ENCODE measurements at regions not wholly inside any gene's neighbourhood (a gene's known extent, or its start where the extent isn't known, plus 50 kb on each side); places are given as distances from the start of the nearest gene placed in this dataset.

- no peak for DNase-seq
- no peaks in the 10 kb centered on the region for H3K27me3 ChIP-seq (ENCODE audit: control insufficient read depth in 1 of 2, insufficient read depth in 1 of 2, low read length in 2 of 2)
- no peak overlapping the region for H3K4me3 ChIP-seq (ENCODE audit: insufficient read depth in 1 of 2, low read depth in 1 of 2, low read length in 2 of 2)
- no peak overlapping the region for H2BK15ac ChIP-seq (ENCODE audit: low read depth, poor library complexity, severe bottlenecking)
- no peaks in the 10 kb centered on the region for H3K79me1 ChIP-seq (replicated peaks; ENCODE audit: low read length, poor library complexity, severe bottlenecking)
- H3K36me3 ChIP-seq (ENCODE audit: control insufficient read depth in 1 of 2, insufficient read depth in 2 of 2, low read depth in 1 of 2, low read length in 2 of 2) = no peaks in the 10 kb centered on the region
- no peaks in the 10 kb centered on the region for H3K9me3 ChIP-seq (ENCODE audit: control insufficient read depth, low read length)
- no peak overlapping the region for H3K18ac ChIP-seq (ENCODE audit: low read depth in 1 of 2, low read length in 2 of 2)
- no peak overlapping the region for H2BK120ac ChIP-seq (ENCODE audit: low read depth, low read length)
- H3K14ac ChIP-seq (ENCODE audit: low read length in 2 of 2) = no peak overlapping the region
- no peak overlapping the region for H3K23ac ChIP-seq (ENCODE audit: low read length in 2 of 2)
- H2BK12ac ChIP-seq (ENCODE audit: low read length in 2 of 2) = no peak overlapping the region
- no peak overlapping the region for H2AK5ac ChIP-seq (ENCODE audit: low read length, severe bottlenecking)
- no peaks in the 10 kb centered on the region for H3K4me1 ChIP-seq (ENCODE audit: control insufficient read depth, insufficient read depth, low read depth, low read length)
- H2BK5ac ChIP-seq (ENCODE audit: low read depth, low read length, poor library complexity, severe bottlenecking) = no peak overlapping the region
- H3K27ac ChIP-seq (ENCODE audit: low read length, poor library complexity, severe bottlenecking) = no peak overlapping the region
- no peak overlapping the region for H3K9ac ChIP-seq (ENCODE audit: low read length)
- H4K91ac ChIP-seq (ENCODE audit: low read length) = no peak overlapping the region
- no peak overlapping the region for H4K8ac ChIP-seq (ENCODE audit: low read length)
- H2AFZ ChIP-seq (ENCODE audit: low read depth, low read length) = no peak overlapping the region
- no peak overlapping the region for H3K4me2 ChIP-seq (ENCODE audit: low read length, poor library complexity, severe bottlenecking)
- no peak overlapping the region for H3K4ac ChIP-seq (ENCODE audit: low read depth in 1 of 2, low read length in 2 of 2)
Measured at GRCh38 chr1:190599670-190600069, 122.0 kb upstream of the BRINP3 start.

- Histone ChIP-seq H3K9me3 (ENCODE audit: control insufficient read depth, low read length) (no peaks in the 10 kb centered on the region), H3K36me3 (ENCODE audit: control insufficient read depth in 1 of 2, insufficient read depth in 2 of 2, low read depth in 1 of 2, low read length in 2 of 2) (no peaks in the 10 kb centered on the region), H3K18ac (ENCODE audit: low read depth in 1 of 2, low read length in 2 of 2) (no peak overlapping the region), H4K8ac (ENCODE audit: low read length) (no peak overlapping the region), H2AK5ac (ENCODE audit: low read length, severe bottlenecking) (no peak overlapping the region), H3K9ac (ENCODE audit: low read length) (no peak overlapping the region), H2BK15ac (ENCODE audit: low read depth, poor library complexity, severe bottlenecking) (no peak overlapping the region), H3K4me2 (ENCODE audit: low read length, poor library complexity, severe bottlenecking) (no peak overlapping the region), H3K14ac (ENCODE audit: low read length in 2 of 2) (no peak overlapping the region), H3K23ac (ENCODE audit: low read length in 2 of 2) (no peak overlapping the region), H3K4me1 (ENCODE audit: control insufficient read depth, insufficient read depth, low read depth, low read length) (no peaks in the 10 kb centered on the region), H3K4me3 (ENCODE audit: insufficient read depth in 1 of 2, low read depth in 1 of 2, low read length in 2 of 2) (no peak overlapping the region), H4K91ac (ENCODE audit: low read length) (no peak overlapping the region), H2BK5ac (ENCODE audit: low read depth, low read length, poor library complexity, severe bottlenecking) (no peak overlapping the region), H3K79me1 (replicated peaks; ENCODE audit: low read length, poor library complexity, severe bottlenecking) (no peaks in the 10 kb centered on the region), H2AFZ (ENCODE audit: low read depth, low read length) (no peak overlapping the region), H2BK120ac (ENCODE audit: low read depth, low read length) (no peak overlapping the region), H3K27ac (ENCODE audit: low read length, poor library complexity, severe bottlenecking) (no peak overlapping the region), H3K27me3 (ENCODE audit: control insufficient read depth in 1 of 2, insufficient read depth in 1 of 2, low read length in 2 of 2) (no peaks in the 10 kb centered on the region), H2BK12ac (ENCODE audit: low read length in 2 of 2) (no peak overlapping the region), H3K4ac (ENCODE audit: low read depth in 1 of 2, low read length in 2 of 2) (no peak overlapping the region)
- 67% methylated on average over 3 of the region's 3 CpGs for WGBS
- no peak for DNase-seq
Measured at GRCh38 chr1:190602325-190602724, 124.7 kb upstream of the BRINP3 start.

GRCh38 chr1:190608282-190608681, 130.6 kb upstream of the BRINP3 start:
- H2AK5ac ChIP-seq (ENCODE audit: low read length, severe bottlenecking) = no peak overlapping the region
- no peak overlapping the region for H3K4me3 ChIP-seq (ENCODE audit: insufficient read depth in 1 of 2, low read depth in 1 of 2, low read length in 2 of 2)
- no peak overlapping the region for H2BK12ac ChIP-seq (ENCODE audit: low read length in 2 of 2)
- H3K18ac ChIP-seq (ENCODE audit: low read depth in 1 of 2, low read length in 2 of 2) = no peak overlapping the region
- no peak for DNase-seq
- H2AFZ ChIP-seq (ENCODE audit: low read depth, low read length) = no peak overlapping the region
- H3K4me1 ChIP-seq (ENCODE audit: control insufficient read depth, insufficient read depth, low read depth, low read length) = no peaks in the 10 kb centered on the region
- no peak overlapping the region for H2BK15ac ChIP-seq (ENCODE audit: low read depth, poor library complexity, severe bottlenecking)
- H3K4ac ChIP-seq (ENCODE audit: low read depth in 1 of 2, low read length in 2 of 2) = no peak overlapping the region
- no peak overlapping the region for H4K91ac ChIP-seq (ENCODE audit: low read length)
- no peaks in the 10 kb centered on the region for H3K27me3 ChIP-seq (ENCODE audit: control insufficient read depth in 1 of 2, insufficient read depth in 1 of 2, low read length in 2 of 2)
- H3K36me3 ChIP-seq (ENCODE audit: control insufficient read depth in 1 of 2, insufficient read depth in 2 of 2, low read depth in 1 of 2, low read length in 2 of 2) = no peaks in the 10 kb centered on the region
- H3K9me3 ChIP-seq (ENCODE audit: control insufficient read depth, low read length) = no peaks in the 10 kb centered on the region
- H3K79me1 ChIP-seq (replicated peaks; ENCODE audit: low read length, poor library complexity, severe bottlenecking) = no peaks in the 10 kb centered on the region
- H3K9ac ChIP-seq (ENCODE audit: low read length) = no peak overlapping the region
- H3K23ac ChIP-seq (ENCODE audit: low read length in 2 of 2) = no peak overlapping the region
- H4K8ac ChIP-seq (ENCODE audit: low read length) = no peak overlapping the region
- no peak overlapping the region for H2BK5ac ChIP-seq (ENCODE audit: low read depth, low read length, poor library complexity, severe bottlenecking)
- no peak overlapping the region for H2BK120ac ChIP-seq (ENCODE audit: low read depth, low read length)
- no peak overlapping the region for H3K14ac ChIP-seq (ENCODE audit: low read length in 2 of 2)
- no peak overlapping the region for H3K27ac ChIP-seq (ENCODE audit: low read length, poor library complexity, severe bottlenecking)
- WGBS = 89% methylated on average over 5 of the region's 6 CpGs
- no peak overlapping the region for H3K4me2 ChIP-seq (ENCODE audit: low read length, poor library complexity, severe bottlenecking)

- H3K4me3 ChIP-seq (ENCODE audit: insufficient read depth in 1 of 2, low read depth in 1 of 2, low read length in 2 of 2) = no peak overlapping the region
- H2BK5ac ChIP-seq (ENCODE audit: low read depth, low read length, poor library complexity, severe bottlenecking) = no peak overlapping the region
- H3K36me3 ChIP-seq (ENCODE audit: control insufficient read depth in 1 of 2, insufficient read depth in 2 of 2, low read depth in 1 of 2, low read length in 2 of 2) = no peaks in the 10 kb centered on the region
- H2BK12ac ChIP-seq (ENCODE audit: low read length in 2 of 2) = no peak overlapping the region
- H2AK5ac ChIP-seq (ENCODE audit: low read length, severe bottlenecking) = no peak overlapping the region
- no peak overlapping the region for H3K4me2 ChIP-seq (ENCODE audit: low read length, poor library complexity, severe bottlenecking)
- H3K9ac ChIP-seq (ENCODE audit: low read length) = no peak overlapping the region
- 66% methylated on average over 7 of the region's 7 CpGs for WGBS
- no peaks in the 10 kb centered on the region for H3K27me3 ChIP-seq (ENCODE audit: control insufficient read depth in 1 of 2, insufficient read depth in 1 of 2, low read length in 2 of 2)
- peaks cover 5% of the 10 kb centered on the region for H3K9me3 ChIP-seq (ENCODE audit: control insufficient read depth, low read length)
- H3K4ac ChIP-seq (ENCODE audit: low read depth in 1 of 2, low read length in 2 of 2) = no peak overlapping the region
- no peak overlapping the region for H2BK15ac ChIP-seq (ENCODE audit: low read depth, poor library complexity, severe bottlenecking)
- H3K27ac ChIP-seq (ENCODE audit: low read length, poor library complexity, severe bottlenecking) = no peak overlapping the region
- no peak overlapping the region for H2BK120ac ChIP-seq (ENCODE audit: low read depth, low read length)
- no peak overlapping the region for H3K14ac ChIP-seq (ENCODE audit: low read length in 2 of 2)
- H3K18ac ChIP-seq (ENCODE audit: low read depth in 1 of 2, low read length in 2 of 2) = no peak overlapping the region
- H4K91ac ChIP-seq (ENCODE audit: low read length) = no peak overlapping the region
- DNase-seq = no peak
- no peak overlapping the region for H2AFZ ChIP-seq (ENCODE audit: low read depth, low read length)
- H3K4me1 ChIP-seq (ENCODE audit: control insufficient read depth, insufficient read depth, low read depth, low read length) = no peaks in the 10 kb centered on the region
- no peaks in the 10 kb centered on the region for H3K79me1 ChIP-seq (replicated peaks; ENCODE audit: low read length, poor library complexity, severe bottlenecking)
- no peak overlapping the region for H4K8ac ChIP-seq (ENCODE audit: low read length)
- H3K23ac ChIP-seq (ENCODE audit: low read length in 2 of 2) = no peak overlapping the region
Measured at GRCh38 chr1:190615818-190616217, 138.2 kb upstream of the BRINP3 start.

All from mesenchymal stem cell (in vitro differentiated cells and primary cell).